ENCODE measurements at regions not wholly inside any gene's neighbourhood (a gene's known extent, or its start where the extent isn't known, plus 50 kb on each side); places are given as distances from the start of the nearest gene placed in this dataset.
A peak's percentile ranks its signal among the peaks of the same experiment; 100 is the strongest.

DNA sequence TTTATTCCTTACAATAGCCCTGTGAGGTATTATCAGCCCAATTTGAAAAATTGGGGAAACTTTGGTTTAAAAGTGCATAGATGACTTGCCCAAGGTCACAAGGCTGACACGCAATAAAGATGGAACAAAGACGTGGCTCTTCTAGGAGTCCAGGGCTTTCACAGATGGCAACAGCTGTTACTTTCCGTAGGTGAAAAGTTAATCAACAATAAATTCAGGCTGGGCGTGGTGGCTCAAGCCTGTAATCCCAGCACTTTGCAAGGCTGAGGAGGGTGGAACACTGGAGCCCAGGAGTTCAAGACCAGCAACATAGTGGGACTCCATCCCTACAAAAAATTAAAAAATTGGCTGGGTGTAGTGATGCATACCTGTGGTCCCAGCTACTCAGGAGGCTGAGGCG lies 87.8 kb upstream of the ATF3 start:
- H3K4me2 ChIP-seq (ENCODE audit: extremely low read depth, insufficient read depth, low read length), result no peak overlapping the region
- H2AFZ ChIP-seq (ENCODE audit: low read length), result no peak overlapping the region
- H3K36me3 ChIP-seq (ENCODE audit: control insufficient read depth, insufficient read depth, low read length), result no peaks in the 10 kb centered on the region
- no peak overlapping the region for H3K27ac ChIP-seq (ENCODE audit: insufficient read depth, low read length)
- no peak overlapping the region for H3K9ac ChIP-seq (ENCODE audit: insufficient read depth, low read length)
- peaks cover 3% of the 10 kb centered on the region for H3K4me1 ChIP-seq (ENCODE audit: control insufficient read depth, extremely low read depth, insufficient read depth, low read length)
- DNase-seq (ENCODE audit: low read depth in 2 of 2), result no peak
- no peaks in the 10 kb centered on the region for H3K79me2 ChIP-seq (ENCODE audit: control insufficient read depth, insufficient read depth, low read length)
- TF ChIP-seq EZH2 (IDR thresholded peaks at IDR 0.05; ENCODE audit: low read length, missing control alignments), result no peak
- TF ChIP-seq, protein P1, sequence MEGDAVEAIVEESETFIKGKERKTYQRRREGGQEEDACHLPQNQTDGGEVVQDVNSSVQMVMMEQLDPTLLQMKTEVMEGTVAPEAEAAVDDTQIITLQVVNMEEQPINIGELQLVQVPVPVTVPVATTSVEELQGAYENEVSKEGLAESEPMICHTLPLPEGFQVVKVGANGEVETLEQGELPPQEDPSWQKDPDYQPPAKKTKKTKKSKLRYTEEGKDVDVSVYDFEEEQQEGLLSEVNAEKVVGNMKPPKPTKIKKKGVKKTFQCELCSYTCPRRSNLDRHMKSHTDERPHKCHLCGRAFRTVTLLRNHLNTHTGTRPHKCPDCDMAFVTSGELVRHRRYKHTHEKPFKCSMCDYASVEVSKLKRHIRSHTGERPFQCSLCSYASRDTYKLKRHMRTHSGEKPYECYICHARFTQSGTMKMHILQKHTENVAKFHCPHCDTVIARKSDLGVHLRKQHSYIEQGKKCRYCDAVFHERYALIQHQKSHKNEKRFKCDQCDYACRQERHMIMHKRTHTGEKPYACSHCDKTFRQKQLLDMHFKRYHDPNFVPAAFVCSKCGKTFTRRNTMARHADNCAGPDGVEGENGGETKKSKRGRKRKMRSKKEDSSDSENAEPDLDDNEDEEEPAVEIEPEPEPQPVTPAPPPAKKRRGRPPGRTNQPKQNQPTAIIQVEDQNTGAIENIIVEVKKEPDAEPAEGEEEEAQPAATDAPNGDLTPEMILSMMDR (conservative IDR thresholded peaks at IDR 0.05 in 1 of 2, IDR thresholded peaks at IDR 0.05 in 1 of 2; ENCODE audit: low read depth in 1 of 2, low read length in 2 of 2), result no peak
- peaks cover 10% of the 10 kb centered on the region for H3K27me3 ChIP-seq (ENCODE audit: control insufficient read depth, insufficient read depth, low read length)
- H4K20me1 ChIP-seq (ENCODE audit: control insufficient read depth, extremely low read depth, insufficient read depth, low read length), result no peaks in the 10 kb centered on the region
- no peak overlapping the region for H3K4me3 ChIP-seq (replicated peaks in 1 of 4; ENCODE audit: control extremely low read depth in 1 of 4, insufficient read depth in 1 of 4, low read depth in 3 of 4, low read length in 4 of 4)
- H3K9me3 ChIP-seq (ENCODE audit: control insufficient read depth, insufficient read depth, low read depth, low read length), result no peaks in the 10 kb centered on the region

DNA sequence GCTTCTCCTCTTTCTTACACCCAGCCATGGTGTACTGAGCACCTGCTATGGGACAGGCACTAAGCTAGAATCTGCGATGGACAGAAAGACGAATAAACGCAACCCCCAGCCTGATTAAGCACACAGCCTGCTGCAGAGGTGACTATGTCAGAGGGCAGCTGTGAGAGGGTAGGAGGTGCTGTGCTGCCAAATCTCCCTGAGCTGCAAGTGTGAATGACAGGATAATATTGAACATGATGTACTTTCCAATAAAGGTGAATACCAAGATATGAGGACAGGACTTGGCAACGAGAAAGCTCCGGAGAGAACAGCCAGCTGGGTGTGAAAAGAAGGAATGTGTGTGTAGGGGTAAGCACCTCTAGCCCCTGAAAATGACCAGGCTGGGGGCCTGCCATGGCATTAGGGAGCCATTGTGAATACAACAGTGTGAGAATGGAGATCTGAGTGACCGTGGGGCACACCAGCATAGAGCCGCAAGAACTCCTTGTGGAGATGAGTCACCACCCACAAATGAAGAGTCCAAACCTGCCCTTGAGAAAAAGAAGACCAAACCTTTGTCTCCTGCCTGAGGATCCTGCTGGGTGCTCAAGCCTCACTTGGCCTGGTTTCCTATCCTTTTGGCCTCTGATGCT lies 83.0 kb upstream of the ATF3 start:
- Histone ChIP-seq H3K36me3 (ENCODE audit: control insufficient read depth, insufficient read depth, low read length) (no peaks in the 10 kb centered on the region), H2AFZ (ENCODE audit: low read length) (no peak overlapping the region), H3K4me1 (ENCODE audit: control insufficient read depth, extremely low read depth, insufficient read depth, low read length) (no peaks in the 10 kb centered on the region), H3K9ac (ENCODE audit: insufficient read depth, low read length) (no peak overlapping the region), H4K20me1 (ENCODE audit: control insufficient read depth, extremely low read depth, insufficient read depth, low read length) (no peaks in the 10 kb centered on the region), H3K79me2 (ENCODE audit: control insufficient read depth, insufficient read depth, low read length) (no peaks in the 10 kb centered on the region), H3K4me3 (replicated peaks in 1 of 4; ENCODE audit: control extremely low read depth in 1 of 4, insufficient read depth in 1 of 4, low read depth in 3 of 4, low read length in 4 of 4) (no peak overlapping the region), H3K9me3 (ENCODE audit: control insufficient read depth, insufficient read depth, low read depth, low read length) (no peaks in the 10 kb centered on the region), H3K27me3 (ENCODE audit: control insufficient read depth, insufficient read depth, low read length) (peaks cover 7% of the 10 kb centered on the region), H3K4me2 (ENCODE audit: extremely low read depth, insufficient read depth, low read length) (no peak overlapping the region), H3K27ac (ENCODE audit: insufficient read depth, low read length) (no peak overlapping the region)
- no peak for TF ChIP-seq EZH2 (IDR thresholded peaks at IDR 0.05; ENCODE audit: low read length, missing control alignments)
- TF ChIP-seq, protein P1 (conservative IDR thresholded peaks at IDR 0.05 in 1 of 2, IDR thresholded peaks at IDR 0.05 in 1 of 2; ENCODE audit: low read depth in 1 of 2, low read length in 2 of 2), result no peak
- peak in 1 of 2 donors; percentile 75 for DNase-seq (ENCODE audit: low read depth in 2 of 2)

DNA sequence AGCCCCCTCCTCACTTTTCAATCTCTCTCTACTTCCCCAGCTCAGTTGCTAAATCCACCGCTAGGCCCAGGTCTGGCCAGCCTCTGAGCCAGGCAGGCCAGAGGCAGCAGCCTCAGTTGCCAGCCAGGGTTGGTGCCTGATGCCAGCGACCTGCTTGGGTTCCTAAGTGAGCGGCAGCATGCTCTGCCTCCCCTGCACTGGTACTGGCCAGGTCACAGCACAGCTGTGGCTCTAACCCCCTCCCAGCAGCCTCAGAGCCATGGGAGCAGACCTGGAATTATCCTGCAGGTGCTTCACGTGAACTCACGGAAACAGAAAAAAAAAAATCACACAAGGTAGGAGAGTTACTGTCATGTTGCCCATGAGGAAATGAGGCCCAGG lies 82.5 kb upstream of the ATF3 start:
- no peaks in the 10 kb centered on the region for H3K36me3 ChIP-seq (ENCODE audit: control insufficient read depth, insufficient read depth, low read length)
- no peak overlapping the region for H3K4me2 ChIP-seq (ENCODE audit: extremely low read depth, insufficient read depth, low read length)
- TF ChIP-seq, protein P1 (conservative IDR thresholded peaks at IDR 0.05 in 1 of 2, IDR thresholded peaks at IDR 0.05 in 1 of 2; ENCODE audit: low read depth in 1 of 2, low read length in 2 of 2), result no peak
- TF ChIP-seq EZH2 (IDR thresholded peaks at IDR 0.05; ENCODE audit: low read length, missing control alignments), result no peak
- H3K27ac ChIP-seq (ENCODE audit: insufficient read depth, low read length), result no peak overlapping the region
- H4K20me1 ChIP-seq (ENCODE audit: control insufficient read depth, extremely low read depth, insufficient read depth, low read length), result no peaks in the 10 kb centered on the region
- no peaks in the 10 kb centered on the region for H3K4me1 ChIP-seq (ENCODE audit: control insufficient read depth, extremely low read depth, insufficient read depth, low read length)
- DNase-seq (ENCODE audit: low read depth in 2 of 2), result no peak
- no peak overlapping the region for H3K4me3 ChIP-seq (replicated peaks in 1 of 4; ENCODE audit: control extremely low read depth in 1 of 4, insufficient read depth in 1 of 4, low read depth in 3 of 4, low read length in 4 of 4)
- H3K9ac ChIP-seq (ENCODE audit: insufficient read depth, low read length), result no peak overlapping the region
- H3K9me3 ChIP-seq (ENCODE audit: control insufficient read depth, insufficient read depth, low read depth, low read length), result no peaks in the 10 kb centered on the region
- H2AFZ ChIP-seq (ENCODE audit: low read length), result no peak overlapping the region
- H3K79me2 ChIP-seq (ENCODE audit: control insufficient read depth, insufficient read depth, low read length), result no peaks in the 10 kb centered on the region
- H3K27me3 ChIP-seq (ENCODE audit: control insufficient read depth, insufficient read depth, low read length), result peaks cover 10% of the 10 kb centered on the region

All from fibroblast of lung (primary cell).